PC-3 (cell line): ENCODE measurements at regions not wholly inside any gene's neighbourhood (a gene's known extent, or its start where the extent isn't known, plus 50 kb on each side); places are given as distances from the start of the nearest gene placed in this dataset.

Experiments used
- ATAC-seq: fragments of 200-7000 bp; cut with Tn5 transposase; 2 replicates; pipeline ENCODE4 v1.9.1; 2020; ENCODE audit warnings: mild to moderate bottlenecking, moderate library complexity
- BruUV-seq: library from RNA; stranded (reverse); fragments of 400-500 nt; replicated peaks from 2 replicates; lab custom pipeline; 2021; lab: Mats Ljungman, UMichigan
- CTCF ChIA-PET: fragments of 300-600 bp; sonication (Branson Sonifier 250); formaldehyde crosslinking; loops from one replicate; lab custom pipeline; 2022; ENCODE audit warnings: antibody characterized with exemption; lab: Charles Lee
- POLR2A ChIA-PET: fragments of 300-600 bp; sonication (Branson Sonifier 250); formaldehyde crosslinking; loops from one replicate; lab custom pipeline; 2022; ENCODE audit warnings: antibody characterized with exemption; ENCODE audit not compliant: unreplicated experiment; lab: Charles Lee
- DNase-seq: peaks from one replicate; pipeline ENCODE4 v3.0.0-alpha.2; 2015
- H2AFZ ChIP-seq: fragments of 300-600 bp; sonication (generic); 2 replicates; pipeline ENCODE4 v1.6.0; 2016; ENCODE audit warnings: antibody characterized with exemption, low read length
- H3F3A ChIP-seq: fragments of 300-600 bp; sonication (generic); one replicate; pipeline ENCODE4 v1.6.0; 2017; ENCODE audit warnings: antibody characterized with exemption, low read length, control low read depth, mild to moderate bottlenecking; ENCODE audit not compliant: unreplicated experiment
- H3K27ac ChIP-seq: fragments of 300-600 bp; sonication (generic); 2 replicates; pipeline ENCODE4 v1.5.1; 2016; ENCODE audit warnings: mild to moderate bottlenecking, low read length
- H3K27me3 ChIP-seq: fragments of 300-600 bp; sonication (generic); 2 replicates; pipeline ENCODE4 v1.6.1; 2016; ENCODE audit warnings: low read length, mixed read lengths
- H3K36me3 ChIP-seq: fragments of 300-600 bp; sonication (generic); 2 replicates; pipeline ENCODE4 v1.6.1; 2016; ENCODE audit warnings: low read depth, mixed run types, low read length, mixed read lengths
- H3K4me1 ChIP-seq: fragments of 300-600 bp; sonication (generic); 2 replicates; pipeline ENCODE4 v1.5.1; 2016; ENCODE audit warnings: low read length; ENCODE audit not compliant: insufficient read depth
- H3K4me2 ChIP-seq: fragments of 300-600 bp; sonication (generic); 2 replicates; pipeline ENCODE4 v1.6.0; 2016; ENCODE audit warnings: low read length
- H3K4me3 ChIP-seq: fragments of 300-600 bp; sonication (generic); 2 replicates; pipeline ENCODE4 v1.5.1; 2016; ENCODE audit warnings: mild to moderate bottlenecking, low read length, mixed read lengths
- H3K79me2 ChIP-seq: fragments of 300-600 bp; sonication (generic); 2 replicates; pipeline ENCODE4 v1.6.1; 2017; ENCODE audit warnings: low read length, mixed read lengths
- H3K9ac ChIP-seq: fragments of 300-600 bp; sonication (generic); 2 replicates; pipeline ENCODE4 v1.6.0; 2016; ENCODE audit warnings: mild to moderate bottlenecking, low read length
- H3K9me2 ChIP-seq: fragments of 300-600 bp; sonication (generic); replicated peaks from 2 replicates; pipeline ENCODE4 v1.6.1; 2016; ENCODE audit warnings: mixed run types, low read length, mixed read lengths
- H3K9me3 ChIP-seq: fragments of 300-600 bp; sonication (generic); 2 replicates; pipeline ENCODE4 v1.6.1; 2016; ENCODE audit warnings: low read length, mixed read lengths
- H4K20me1 ChIP-seq: fragments of 300-600 bp; sonication (generic); 2 replicates; pipeline ENCODE4 v1.6.1; 2016; ENCODE audit warnings: low read length, mixed read lengths
- EZH2 ChIP-seq: fragments of 300-600 bp; sonication (generic); IDR thresholded peaks from one replicate; pipeline ENCODE4 v1.6.1; 2017; ENCODE audit warnings: antibody characterized with exemption, mild to moderate bottlenecking, low read length; ENCODE audit not compliant: unreplicated experiment
- EZH2phosphoT487 ChIP-seq: fragments of 300-600 bp; sonication (generic); IDR thresholded peaks from 2 replicates; pipeline ENCODE4 v1.6.1; 2018; ENCODE audit warnings: mild to moderate bottlenecking, antibody characterized with exemption, low read length, borderline replicate concordance
- intact Hi-C: fragments of 100-400 bp; cut with micrococcal nuclease; formaldehyde crosslinking; loops from 2 replicates; pipeline ENCODE4 v1.9.0; 2023
- TF ChIP-seq, protein P1 (sequence below): fragments of 300-600 bp; sonication (generic); conservative IDR thresholded peaks from 2 replicates; pipeline ENCODE4 v1.5.1; 2017; ENCODE audit warnings: antibody characterized with exemption, low read depth, mild to moderate bottlenecking, low read length

DNA sequence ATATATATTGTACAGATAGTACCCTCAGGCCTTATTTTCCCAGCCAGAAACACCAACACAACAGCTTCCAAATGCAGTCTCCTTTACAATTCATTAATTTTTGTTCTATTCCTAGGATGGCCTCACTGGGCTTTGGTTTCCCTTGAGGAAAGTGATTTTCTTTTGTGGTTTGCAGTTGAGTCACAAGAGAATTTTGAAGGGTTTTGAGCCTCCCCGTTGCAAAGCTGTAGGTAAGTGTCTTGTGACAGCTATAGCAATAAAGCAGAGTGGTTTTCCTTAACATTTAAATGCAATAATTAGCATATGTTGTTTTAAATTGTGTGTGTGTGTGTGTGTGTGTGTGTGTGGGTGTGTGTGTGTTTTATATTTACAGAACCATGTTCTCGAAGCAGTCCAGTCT is 54.1 kb upstream of the WDR17 start:
- Histone ChIP-seq H3K27ac (no peak overlapping the region), H3K9ac (no peak overlapping the region), H3K9me2 (no peaks in the 10 kb centered on the region), H3K4me2 (no peak overlapping the region), H3K4me1 (no peaks in the 10 kb centered on the region), H3K27me3 (no peaks in the 10 kb centered on the region), H3K4me3 (no peak overlapping the region), H3K9me3 (no peaks in the 10 kb centered on the region), H2AFZ (no peak overlapping the region), H4K20me1 (no peaks in the 10 kb centered on the region), H3F3A (no peaks in the 10 kb centered on the region), H3K79me2 (no peaks in the 10 kb centered on the region), H3K36me3 (no peaks in the 10 kb centered on the region)
- CTCF ChIA-PET, result no interaction called here
- intact Hi-C loops, result no loop called here
- ATAC-seq, result no peak
- TF ChIP-seq EZH2 (no peak), EZH2phosphoT487 (no peak)
- TF ChIP-seq, protein P1, sequence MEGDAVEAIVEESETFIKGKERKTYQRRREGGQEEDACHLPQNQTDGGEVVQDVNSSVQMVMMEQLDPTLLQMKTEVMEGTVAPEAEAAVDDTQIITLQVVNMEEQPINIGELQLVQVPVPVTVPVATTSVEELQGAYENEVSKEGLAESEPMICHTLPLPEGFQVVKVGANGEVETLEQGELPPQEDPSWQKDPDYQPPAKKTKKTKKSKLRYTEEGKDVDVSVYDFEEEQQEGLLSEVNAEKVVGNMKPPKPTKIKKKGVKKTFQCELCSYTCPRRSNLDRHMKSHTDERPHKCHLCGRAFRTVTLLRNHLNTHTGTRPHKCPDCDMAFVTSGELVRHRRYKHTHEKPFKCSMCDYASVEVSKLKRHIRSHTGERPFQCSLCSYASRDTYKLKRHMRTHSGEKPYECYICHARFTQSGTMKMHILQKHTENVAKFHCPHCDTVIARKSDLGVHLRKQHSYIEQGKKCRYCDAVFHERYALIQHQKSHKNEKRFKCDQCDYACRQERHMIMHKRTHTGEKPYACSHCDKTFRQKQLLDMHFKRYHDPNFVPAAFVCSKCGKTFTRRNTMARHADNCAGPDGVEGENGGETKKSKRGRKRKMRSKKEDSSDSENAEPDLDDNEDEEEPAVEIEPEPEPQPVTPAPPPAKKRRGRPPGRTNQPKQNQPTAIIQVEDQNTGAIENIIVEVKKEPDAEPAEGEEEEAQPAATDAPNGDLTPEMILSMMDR, result no peak
- POLR2A ChIA-PET, result no interaction called here
- DNase-seq, result no peak
- no TSS peak for BruUV-seq

DNA sequence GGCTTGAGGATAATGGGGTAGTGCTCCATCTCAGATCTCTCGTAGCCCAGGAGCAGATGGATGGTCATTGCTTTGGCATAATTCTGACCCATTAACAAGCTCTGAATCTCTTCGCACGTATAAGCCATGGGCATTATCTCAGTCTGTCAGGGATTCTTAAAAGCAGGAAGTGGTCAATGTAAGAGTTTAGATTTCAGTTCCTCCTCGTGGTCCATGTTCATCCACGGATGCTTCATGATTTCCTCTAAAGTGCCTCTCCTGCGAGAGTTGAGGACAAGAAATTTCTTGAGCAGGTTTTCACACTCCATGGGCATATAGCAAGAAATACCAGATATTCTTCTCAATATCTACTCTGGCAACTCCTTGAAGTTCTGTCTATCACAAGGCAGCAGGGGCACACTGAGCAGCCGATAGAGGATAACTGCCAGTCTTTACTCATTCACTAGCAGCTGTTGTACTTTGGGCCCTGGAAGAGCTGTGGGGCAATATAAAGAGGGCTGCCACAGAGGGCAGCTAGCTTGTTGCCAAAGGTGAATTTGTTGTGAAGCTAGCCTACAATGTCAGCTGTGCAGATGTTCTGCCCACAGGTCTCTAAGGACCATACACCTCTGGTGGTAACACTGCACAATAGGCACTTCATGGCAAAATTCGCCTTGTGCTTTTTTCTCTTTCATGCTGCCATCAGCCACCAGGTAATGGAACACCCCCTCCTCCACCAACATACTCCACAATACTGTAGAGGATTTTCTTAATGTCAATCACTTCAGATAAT is 52.0 kb upstream of the WDR17 start:
- CTCF ChIA-PET, result no interaction called here
- no peak overlapping the region for H3K9ac ChIP-seq
- POLR2A ChIA-PET, result no interaction called here
- intact Hi-C loops, result no loop called here
- H3K4me1 ChIP-seq, result no peaks in the 10 kb centered on the region
- H4K20me1 ChIP-seq, result no peaks in the 10 kb centered on the region
- no peak overlapping the region for H3K4me2 ChIP-seq
- ATAC-seq (no peak), DNase-seq (no peak)
- no peak overlapping the region for H3K27ac ChIP-seq
- no peaks in the 10 kb centered on the region for H3K9me2 ChIP-seq
- H3K36me3 ChIP-seq, result no peaks in the 10 kb centered on the region
- no peaks in the 10 kb centered on the region for H3F3A ChIP-seq
- no peak overlapping the region for H3K4me3 ChIP-seq
- no peaks in the 10 kb centered on the region for H3K9me3 ChIP-seq
- H2AFZ ChIP-seq, result no peak overlapping the region
- H3K27me3 ChIP-seq, result no peaks in the 10 kb centered on the region
- BruUV-seq, result no TSS peak
- TF ChIP-seq EZH2phosphoT487 (no peak), EZH2 (no peak)
- TF ChIP-seq, protein P1, result no peak
- H3K79me2 ChIP-seq, result no peaks in the 10 kb centered on the region

DNA sequence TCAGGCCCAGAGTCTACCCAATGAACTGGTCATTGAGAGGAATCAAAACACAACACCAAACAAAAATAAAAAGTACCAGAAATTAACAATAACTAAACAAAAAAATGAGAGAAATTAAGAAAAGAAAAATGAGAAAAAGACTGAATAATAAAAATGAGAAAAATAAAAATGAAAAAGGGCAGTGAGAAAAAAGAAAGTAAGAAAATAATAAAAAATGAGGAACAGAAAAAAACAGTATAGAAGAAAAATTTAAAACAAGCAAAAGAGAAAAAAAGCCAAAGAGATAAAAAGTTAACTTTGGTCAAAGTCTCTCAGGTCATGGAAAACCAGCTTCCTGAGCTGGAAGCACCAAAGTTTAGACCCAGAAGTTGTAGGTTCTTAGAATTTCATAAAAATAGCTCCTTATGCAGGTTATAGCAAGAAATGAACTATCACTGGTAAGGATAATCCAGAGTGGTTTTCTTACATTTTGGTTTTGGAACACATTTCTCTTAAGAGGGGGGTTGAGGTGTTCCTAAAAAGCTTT is 51.0 kb upstream of the WDR17 start:
- no peak for DNase-seq

More for the DNA sequence above, 51.0 kb upstream of the WDR17 start:
- Histone ChIP-seq H4K20me1 (no peaks in the 10 kb centered on the region), H3K27me3 (no peaks in the 10 kb centered on the region), H3K9me2 (no peaks in the 10 kb centered on the region), H3K9me3 (no peaks in the 10 kb centered on the region), H3K79me2 (no peaks in the 10 kb centered on the region), H3K4me3 (no peak overlapping the region), H3K9ac (no peak overlapping the region), H3F3A (no peaks in the 10 kb centered on the region), H3K4me2 (no peak overlapping the region), H3K27ac (no peak overlapping the region), H3K36me3 (no peaks in the 10 kb centered on the region), H2AFZ (no peak overlapping the region), H3K4me1 (no peaks in the 10 kb centered on the region)
- ATAC-seq, result no peak
- CTCF ChIA-PET, result no interaction called here
- no TSS peak for BruUV-seq
- POLR2A ChIA-PET, result no interaction called here
- intact Hi-C loops, result no loop called here
- TF ChIP-seq, protein P1, result no peak
- no peak for TF ChIP-seq EZH2phosphoT487
- no peak for TF ChIP-seq EZH2
